ENCODE measurements at regions not wholly inside any gene's neighbourhood (a gene's known extent, or its start where the extent isn't known, plus 50 kb on each side); places are given as distances from the start of the nearest gene placed in this dataset.

- no peak for DNase-seq
- H3K79me2 ChIP-seq (ENCODE audit: low read depth), result no peaks in the 10 kb centered on the region
- H3K27me3 ChIP-seq (ENCODE audit: insufficient read depth, low read depth), result no peaks in the 10 kb centered on the region
- no peak overlapping the region for H3K4me2 ChIP-seq
- POLR2A ChIA-PET (ENCODE audit: unreplicated experiment), result no interaction called here
- H3K9me3 ChIP-seq (ENCODE audit: insufficient read depth, low read depth), result no peaks in the 10 kb centered on the region
- no peak overlapping the region for H2AFZ ChIP-seq
- no peaks in the 10 kb centered on the region for H4K20me1 ChIP-seq (ENCODE audit: insufficient read depth)
- H3K36me3 ChIP-seq (ENCODE audit: low read depth), result no peaks in the 10 kb centered on the region
- H3K4me3 ChIP-seq, result no peak overlapping the region
- intact Hi-C loops (cut with micrococcal nuclease; ENCODE audit: unreplicated experiment), result no loop called here
- no peak overlapping the region for H3K27ac ChIP-seq
- CTCF ChIA-PET, result no interaction called here
- no peaks in the 10 kb centered on the region for H3F3A ChIP-seq (ENCODE audit: insufficient read depth, low read depth)
- H3K4me1 ChIP-seq (replicated peaks; ENCODE audit: insufficient read depth), result no peaks in the 10 kb centered on the region
- TF ChIP-seq EZH2 (IDR thresholded peaks at IDR 0.05; ENCODE audit: low read depth), result no peak
- TF ChIP-seq CTCF (conservative IDR thresholded peaks at IDR 0.05), result no peak
- no TSS peak for BruUV-seq (replicated peaks)
- H3K9me2 ChIP-seq (ENCODE audit: insufficient read depth), result no peaks in the 10 kb centered on the region
These were observed 140.7 kb upstream of the SPAG17 start for GRCh38 chr1:118325550-118326225.

GRCh38 chr1:118323246-118323645 is 138.2 kb upstream of the SPAG17 start:
- Histone ChIP-seq H3K9me3 (ENCODE audit: insufficient read depth, low read depth) (no peaks in the 10 kb centered on the region), H3K4me2 (no peak overlapping the region), H4K20me1 (ENCODE audit: insufficient read depth) (no peaks in the 10 kb centered on the region), H3K36me3 (ENCODE audit: low read depth) (no peaks in the 10 kb centered on the region), H3K9me2 (ENCODE audit: insufficient read depth) (no peaks in the 10 kb centered on the region), H3K79me2 (ENCODE audit: low read depth) (no peaks in the 10 kb centered on the region), H3K27me3 (ENCODE audit: insufficient read depth, low read depth) (no peaks in the 10 kb centered on the region), H3K27ac (no peak overlapping the region), H3K4me1 (replicated peaks; ENCODE audit: insufficient read depth) (no peaks in the 10 kb centered on the region), H3F3A (ENCODE audit: insufficient read depth, low read depth) (no peaks in the 10 kb centered on the region; the same call in 1 of the 2 replicates), H2AFZ (no peak overlapping the region), H3K4me3 (no peak overlapping the region)
- no peak for TF ChIP-seq EZH2 (IDR thresholded peaks at IDR 0.05; ENCODE audit: low read depth)
- no peak for TF ChIP-seq CTCF (conservative IDR thresholded peaks at IDR 0.05)
- intact Hi-C loops (cut with micrococcal nuclease; ENCODE audit: unreplicated experiment), result no loop called here
- CTCF ChIA-PET, result no interaction called here
- DNase-seq, result no peak
- POLR2A ChIA-PET (ENCODE audit: unreplicated experiment), result no interaction called here
- BruUV-seq (replicated peaks), result no TSS peak

GRCh38 chr1:118322331-118322730 is 137.3 kb upstream of the SPAG17 start:
- H3K27me3 ChIP-seq (ENCODE audit: insufficient read depth, low read depth), result no peaks in the 10 kb centered on the region
- BruUV-seq (replicated peaks), result no TSS peak
- no peak overlapping the region for H2AFZ ChIP-seq
- no peaks in the 10 kb centered on the region for H3K4me1 ChIP-seq (replicated peaks; ENCODE audit: insufficient read depth)
- DNase-seq, result no peak
- TF ChIP-seq CTCF (conservative IDR thresholded peaks at IDR 0.05) (no peak), EZH2 (IDR thresholded peaks at IDR 0.05; ENCODE audit: low read depth) (no peak)
- H3K9me2 ChIP-seq (ENCODE audit: insufficient read depth), result no peaks in the 10 kb centered on the region
- H3F3A ChIP-seq (ENCODE audit: insufficient read depth, low read depth), result no peaks in the 10 kb centered on the region; the same call in 1 of the 2 replicates
- no peaks in the 10 kb centered on the region for H3K36me3 ChIP-seq (ENCODE audit: low read depth)
- no peaks in the 10 kb centered on the region for H3K79me2 ChIP-seq (ENCODE audit: low read depth)
- no peak overlapping the region for H3K4me2 ChIP-seq
- no peak overlapping the region for H3K27ac ChIP-seq
- intact Hi-C loops (cut with micrococcal nuclease; ENCODE audit: unreplicated experiment), result no loop called here
- ChIA-PET POLR2A (ENCODE audit: unreplicated experiment) (no interaction called here), CTCF (no interaction called here)
- no peak overlapping the region for H3K4me3 ChIP-seq
- no peaks in the 10 kb centered on the region for H3K9me3 ChIP-seq (ENCODE audit: insufficient read depth, low read depth)
- H4K20me1 ChIP-seq (ENCODE audit: insufficient read depth), result no peaks in the 10 kb centered on the region
